Activated T-helper 17 cell treated with anti-CD3 and anti-CD28 coated beads, Interleukin-2, amount 50 U/mL, for 72 hours (primary cell): ENCODE measurements at regions not wholly inside any gene's neighbourhood (a gene's known extent, or its start where the extent isn't known, plus 50 kb on each side); places are given as distances from the start of the nearest gene placed in this dataset.

Experiments used
- ATAC-seq: fragments of 150-1000 bp; cut with Tn5 transposase; replicated peaks from 2 replicates; pipeline ENCODE4 v1.10.0; 2021; ENCODE audit warnings: mild to moderate bottlenecking, moderate library complexity
- H3K27ac Mint-ChIP-seq: one replicate; pipeline ENCODE4 v1.8.0; 2022; ENCODE audit warnings: mixed read lengths
- H3K27me3 Mint-ChIP-seq: one replicate; pipeline ENCODE4 v1.8.0; 2022; ENCODE audit warnings: mixed read lengths
- H3K36me3 Mint-ChIP-seq: one replicate; pipeline ENCODE4 v1.8.0; 2022; ENCODE audit warnings: low read depth, mild to moderate bottlenecking, mixed read lengths
- H3K4me1 Mint-ChIP-seq: one replicate; pipeline ENCODE4 v1.8.0; 2022; ENCODE audit warnings: mixed read lengths
- H3K4me3 Mint-ChIP-seq: one replicate; pipeline ENCODE4 v1.8.0; 2022; ENCODE audit warnings: mild to moderate bottlenecking, mixed read lengths
- H3K9me3 Mint-ChIP-seq: one replicate; pipeline ENCODE4 v1.8.0; 2022; ENCODE audit warnings: mixed read lengths

GRCh38 chr18:73476031-73476430 lies 608.2 kb upstream of the NETO1 start:
- Mint-ChIP-seq H3K27me3 (no peaks in the 10 kb centered on the region), H3K9me3 (peaks cover 15% of the 10 kb centered on the region), H3K4me3 (no peak overlapping the region), H3K36me3 (no peaks in the 10 kb centered on the region), H3K27ac (no peak overlapping the region), H3K4me1 (no peaks in the 10 kb centered on the region)
- no peak for ATAC-seq

GRCh38 chr18:73462092-73462491 lies 594.3 kb upstream of the NETO1 start:
- H3K4me3 Mint-ChIP-seq = no peak overlapping the region
- H3K36me3 Mint-ChIP-seq = no peaks in the 10 kb centered on the region
- H3K27ac Mint-ChIP-seq = no peak overlapping the region
- no peaks in the 10 kb centered on the region for H3K4me1 Mint-ChIP-seq
- no peaks in the 10 kb centered on the region for H3K27me3 Mint-ChIP-seq
- peaks cover 13% of the 10 kb centered on the region for H3K9me3 Mint-ChIP-seq
- ATAC-seq = no peak

DNA sequence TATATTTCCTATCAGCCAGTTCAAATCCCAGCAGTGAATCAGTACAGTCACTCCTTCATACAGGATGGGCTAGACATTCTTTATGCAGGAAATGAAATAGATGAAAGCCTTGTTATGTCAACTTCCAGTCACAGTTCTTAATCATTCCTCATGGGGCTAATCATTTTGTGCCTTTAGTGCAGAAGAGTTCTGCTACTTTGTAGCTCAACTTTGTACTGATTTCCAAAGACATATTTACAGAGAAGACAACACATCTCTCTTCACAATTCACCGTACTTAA lies 593.9 kb upstream of the NETO1 start:
- Mint-ChIP-seq H3K27me3 (no peaks in the 10 kb centered on the region), H3K36me3 (no peaks in the 10 kb centered on the region), H3K4me3 (no peak overlapping the region), H3K27ac (no peak overlapping the region), H3K9me3 (peaks cover 13% of the 10 kb centered on the region), H3K4me1 (no peaks in the 10 kb centered on the region)
- no peak for ATAC-seq

GRCh38 chr18:73461038-73461779 lies 593.4 kb upstream of the NETO1 start:
- ATAC-seq = no peak
- H3K27me3 Mint-ChIP-seq = no peaks in the 10 kb centered on the region
- H3K27ac Mint-ChIP-seq = no peak overlapping the region
- H3K36me3 Mint-ChIP-seq = no peaks in the 10 kb centered on the region
- H3K4me1 Mint-ChIP-seq = no peaks in the 10 kb centered on the region
- H3K4me3 Mint-ChIP-seq = no peak overlapping the region
- peaks cover 10% of the 10 kb centered on the region for H3K9me3 Mint-ChIP-seq

DNA sequence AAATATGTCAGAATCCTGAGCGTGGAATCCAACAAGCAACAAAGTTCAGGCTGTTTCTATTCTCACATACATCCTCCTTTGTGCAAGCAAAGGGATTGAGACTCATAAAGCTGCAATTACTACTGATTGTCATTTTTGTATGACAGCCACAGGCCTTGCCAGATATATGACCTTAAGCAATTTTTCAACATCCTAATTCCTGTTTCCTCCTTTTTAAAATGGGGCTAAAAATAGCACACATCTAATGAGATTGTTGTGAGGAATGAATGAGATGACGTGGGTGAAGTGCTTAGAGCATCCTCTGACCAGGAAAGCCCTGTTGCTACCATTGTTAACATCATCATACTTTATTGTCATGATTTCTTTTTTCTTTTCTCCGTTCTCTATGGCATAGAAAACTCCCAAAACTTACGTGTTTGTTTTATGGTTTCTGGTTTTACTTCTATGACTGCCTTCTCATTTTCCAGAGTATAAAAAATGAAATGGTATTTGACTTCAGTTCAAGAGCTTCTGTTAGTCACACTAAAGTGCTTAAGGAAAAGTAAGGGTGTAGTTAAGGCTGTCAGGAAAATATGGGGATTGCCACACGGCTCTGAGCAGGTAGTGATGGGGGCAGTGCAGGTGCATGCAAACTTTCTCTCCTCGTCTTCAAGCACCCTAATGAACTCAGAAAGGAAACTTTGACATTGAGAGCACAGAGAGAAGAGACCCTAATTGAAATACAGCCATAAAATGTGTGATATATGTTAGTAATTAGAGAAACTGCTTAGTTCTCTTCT lies 590.6 kb upstream of the NETO1 start:
- Mint-ChIP-seq H3K27ac (no peak overlapping the region), H3K36me3 (no peaks in the 10 kb centered on the region), H3K9me3 (no peaks in the 10 kb centered on the region), H3K4me3 (no peak overlapping the region), H3K27me3 (no peaks in the 10 kb centered on the region), H3K4me1 (no peaks in the 10 kb centered on the region)
- no peak for ATAC-seq

DNA sequence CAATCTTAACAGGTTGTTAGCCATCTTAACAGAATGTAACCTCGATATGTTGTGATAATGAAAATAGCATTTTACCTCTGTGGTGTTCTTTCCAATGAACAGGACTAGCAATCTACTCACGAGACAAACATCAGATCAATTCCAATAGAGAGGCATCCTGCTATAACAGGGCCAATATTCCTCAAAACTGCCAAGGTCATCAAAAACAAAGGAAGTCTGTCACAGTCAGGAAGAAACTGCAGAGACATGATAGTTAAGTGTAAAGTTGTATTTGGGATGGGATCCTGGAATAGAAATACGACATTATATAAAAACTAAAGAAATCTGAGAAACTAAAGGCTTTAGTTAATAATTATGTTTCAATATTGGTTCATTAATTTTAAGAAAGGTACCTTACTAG lies 588.9 kb upstream of the NETO1 start:
- H3K4me3 Mint-ChIP-seq = no peak overlapping the region
- H3K4me1 Mint-ChIP-seq = no peaks in the 10 kb centered on the region
- no peak overlapping the region for H3K27ac Mint-ChIP-seq
- no peaks in the 10 kb centered on the region for H3K36me3 Mint-ChIP-seq
- no peak for ATAC-seq
- no peaks in the 10 kb centered on the region for H3K9me3 Mint-ChIP-seq
- H3K27me3 Mint-ChIP-seq = no peaks in the 10 kb centered on the region

DNA sequence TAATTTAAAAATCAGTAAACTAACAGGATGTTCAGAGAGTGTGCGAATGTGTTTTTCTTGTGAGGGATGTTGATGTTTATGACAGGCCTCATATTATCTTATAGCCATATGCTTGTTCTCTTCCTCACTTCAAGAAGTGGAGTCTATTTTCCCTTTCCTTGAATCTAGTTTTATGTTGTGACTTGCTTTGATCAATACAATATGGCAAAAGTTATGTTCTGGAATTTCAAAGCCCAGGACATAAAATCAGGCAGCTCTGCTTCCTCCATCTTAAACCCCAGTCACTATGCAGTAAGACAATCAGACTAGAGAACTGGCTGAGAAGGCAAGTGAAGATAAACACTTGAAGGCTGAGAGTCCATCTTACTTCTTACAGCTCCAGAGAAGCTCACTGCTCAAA lies 585.1 kb upstream of the NETO1 start:
- no peak for ATAC-seq
- Mint-ChIP-seq H3K4me3 (no peak overlapping the region), H3K27ac (no peak overlapping the region), H3K36me3 (no peaks in the 10 kb centered on the region), H3K9me3 (peaks cover 10% of the 10 kb centered on the region), H3K27me3 (no peaks in the 10 kb centered on the region), H3K4me1 (no peaks in the 10 kb centered on the region)

DNA sequence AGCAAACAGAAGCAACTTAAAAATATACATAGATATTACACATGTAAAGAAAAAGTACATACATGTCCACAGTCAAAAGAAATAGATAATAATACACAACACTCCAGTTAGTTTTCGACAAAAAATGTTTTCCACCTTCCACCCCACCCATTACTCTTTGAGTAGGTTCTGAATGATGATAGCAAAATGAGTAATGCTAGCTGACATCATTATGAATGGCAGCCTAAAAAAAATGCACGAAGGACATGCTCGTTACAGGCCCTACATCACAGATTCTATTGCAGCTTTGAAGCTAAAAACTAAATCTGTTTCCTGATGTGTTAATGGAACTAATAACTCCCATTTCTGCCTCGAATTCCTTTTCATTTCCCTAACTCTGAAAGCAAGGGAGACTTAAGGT lies 578.7 kb upstream of the NETO1 start:
- no peaks in the 10 kb centered on the region for H3K4me1 Mint-ChIP-seq
- ATAC-seq = no peak
- no peak overlapping the region for H3K4me3 Mint-ChIP-seq
- no peaks in the 10 kb centered on the region for H3K36me3 Mint-ChIP-seq
- H3K27ac Mint-ChIP-seq = no peak overlapping the region
- peaks cover 14% of the 10 kb centered on the region for H3K9me3 Mint-ChIP-seq
- H3K27me3 Mint-ChIP-seq = no peaks in the 10 kb centered on the region

- Mint-ChIP-seq H3K27ac (no peak overlapping the region), H3K9me3 (peaks cover 4% of the 10 kb centered on the region), H3K4me3 (no peak overlapping the region), H3K27me3 (no peaks in the 10 kb centered on the region), H3K36me3 (no peaks in the 10 kb centered on the region), H3K4me1 (no peaks in the 10 kb centered on the region)
- no peak for ATAC-seq
Measured at GRCh38 chr18:73431620-73432019, 563.8 kb upstream of the NETO1 start.

- Mint-ChIP-seq H3K27me3 (no peaks in the 10 kb centered on the region), H3K27ac (no peak overlapping the region), H3K9me3 (peaks cover 13% of the 10 kb centered on the region), H3K4me3 (no peak overlapping the region), H3K4me1 (no peaks in the 10 kb centered on the region), H3K36me3 (no peaks in the 10 kb centered on the region)
- no peak for ATAC-seq
Measured at GRCh38 chr18:73421010-73421409, 553.2 kb upstream of the NETO1 start.

- ATAC-seq = no peak
- Mint-ChIP-seq H3K27me3 (no peaks in the 10 kb centered on the region), H3K36me3 (no peaks in the 10 kb centered on the region), H3K27ac (no peak overlapping the region), H3K4me3 (no peak overlapping the region), H3K9me3 (peaks cover 15% of the 10 kb centered on the region), H3K4me1 (no peaks in the 10 kb centered on the region)
Measured at GRCh38 chr18:73419531-73419930, 551.7 kb upstream of the NETO1 start.

GRCh38 chr18:73414598-73414997 lies 546.8 kb upstream of the NETO1 start:
- Mint-ChIP-seq H3K27ac (no peak overlapping the region), H3K27me3 (no peaks in the 10 kb centered on the region), H3K9me3 (peaks cover 15% of the 10 kb centered on the region), H3K36me3 (no peaks in the 10 kb centered on the region), H3K4me1 (no peaks in the 10 kb centered on the region), H3K4me3 (no peak overlapping the region)
- no peak for ATAC-seq

DNA sequence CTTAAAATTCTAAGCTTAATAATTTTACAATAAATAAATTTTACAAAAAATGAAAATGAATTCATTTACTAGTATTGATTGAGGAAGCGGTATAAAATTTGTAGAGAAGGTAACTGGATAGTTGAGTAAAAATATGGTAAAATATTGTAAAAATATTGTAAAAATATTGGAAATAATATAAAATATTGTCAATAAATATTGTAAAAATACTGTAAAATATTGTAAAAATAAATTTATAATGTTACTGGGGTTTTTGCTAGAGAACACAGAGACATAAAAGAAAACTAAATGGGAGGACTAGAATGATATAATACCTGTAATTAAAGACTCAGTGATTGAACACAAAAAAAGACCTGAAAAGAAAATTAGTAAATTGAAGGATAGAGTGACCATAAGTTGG lies 546.3 kb upstream of the NETO1 start:
- no peaks in the 10 kb centered on the region for H3K4me1 Mint-ChIP-seq
- H3K4me3 Mint-ChIP-seq = no peak overlapping the region
- H3K27me3 Mint-ChIP-seq = no peaks in the 10 kb centered on the region
- H3K9me3 Mint-ChIP-seq = peaks cover 15% of the 10 kb centered on the region
- ATAC-seq = no peak
- no peak overlapping the region for H3K27ac Mint-ChIP-seq
- no peaks in the 10 kb centered on the region for H3K36me3 Mint-ChIP-seq

GRCh38 chr18:73409242-73409641 lies 541.5 kb upstream of the NETO1 start:
- Mint-ChIP-seq H3K27ac (no peak overlapping the region), H3K36me3 (no peaks in the 10 kb centered on the region), H3K4me1 (no peaks in the 10 kb centered on the region), H3K27me3 (no peaks in the 10 kb centered on the region), H3K4me3 (no peak overlapping the region), H3K9me3 (peaks cover 7% of the 10 kb centered on the region)
- ATAC-seq = no peak

- no peak overlapping the region for H3K4me3 Mint-ChIP-seq
- H3K9me3 Mint-ChIP-seq = peaks cover 7% of the 10 kb centered on the region
- no peaks in the 10 kb centered on the region for H3K4me1 Mint-ChIP-seq
- ATAC-seq = no peak
- no peaks in the 10 kb centered on the region for H3K27me3 Mint-ChIP-seq
- no peaks in the 10 kb centered on the region for H3K36me3 Mint-ChIP-seq
- H3K27ac Mint-ChIP-seq = no peak overlapping the region
Measured at GRCh38 chr18:73408469-73408868, 540.7 kb upstream of the NETO1 start.
